GM13977 (cell line): ENCODE measurements at regions not wholly inside any gene's neighbourhood (a gene's known extent, or its start where the extent isn't known, plus 50 kb on each side); places are given as distances from the start of the nearest gene placed in this dataset.
"Not testable (repeated sequence)": the region's sequence is repeated elsewhere in the genome, so short reads cannot be mapped to it uniquely, and the experiment has no call there.

ENCODE experiments used
- DNase-seq: peaks from one replicate; pipeline ENCODE4 v3.0.0; 2012; ENCODE audit warnings: low spot score
- CTCF ChIP-seq: IDR thresholded peaks from 2 replicates; pipeline ENCODE4 v1.5.1; 2012; ENCODE audit warnings: mild to moderate bottlenecking, control low read depth; ENCODE audit not compliant: insufficient read depth; ENCODE audit errors: extremely low read depth, missing control alignments
- in situ Hi-C: fragments of 300-500 bp; cut with MboI; formaldehyde crosslinking; loops from one replicate; pipeline ENCODE4 v1.12.0; 2022; ENCODE audit warnings: low sequenced_read_pairs, low pct_unique_long_range_greater_than_20kb, mixed read lengths, inconsistent platforms; ENCODE audit not compliant: unreplicated experiment

- DNase-seq, result no peak
Observed at GRCh38 chr7:69062020-69062765, 536.1 kb upstream of the AUTS2 start.

GRCh38 chr7:69067397-69067796 lies 530.9 kb upstream of the AUTS2 start:
- in situ Hi-C loops, result no loop called here
- no peak for TF ChIP-seq CTCF
- no peak for DNase-seq

More at GRCh38 chr7:69062020-69062765, 536.1 kb upstream of the AUTS2 start:
- TF ChIP-seq CTCF, result no peak
- in situ Hi-C loops, result no loop called here

GRCh38 chr7:69070476-69070875 lies 527.8 kb upstream of the AUTS2 start:
- in situ Hi-C loops, result no loop called here
- no peak for TF ChIP-seq CTCF
- DNase-seq, result no peak

GRCh38 chr7:69076566-69076965 lies 521.7 kb upstream of the AUTS2 start:
- no peak for TF ChIP-seq CTCF
- in situ Hi-C loops, result no loop called here
- DNase-seq, result no peak

GRCh38 chr7:69078997-69079769 lies 519.1 kb upstream of the AUTS2 start:
- in situ Hi-C loops, result no loop called here
- DNase-seq, result no peak
- TF ChIP-seq CTCF, result no peak

- DNase-seq, in situ Hi-C loops: not testable (repeated sequence)
Observed at GRCh38 chr7:69087281-69087680, 511.0 kb upstream of the AUTS2 start.

- in situ Hi-C loops, result no loop called here
- TF ChIP-seq CTCF, result no peak
- DNase-seq, result no peak
Observed at GRCh38 chr7:69088185-69088584, 510.1 kb upstream of the AUTS2 start.
